ENCODE measurements at regions not wholly inside any gene's neighbourhood (a gene's known extent, or its start where the extent isn't known, plus 50 kb on each side); places are given as distances from the start of the nearest gene placed in this dataset.
"Not testable (repeated sequence)": the region's sequence is repeated elsewhere in the genome, so short reads cannot be mapped to it uniquely, and the experiment has no call there.

- Histone ChIP-seq H3K36me3 (ENCODE audit: control insufficient read depth in 1 of 2, insufficient read depth in 2 of 2, low read length in 2 of 2) (no peaks in the 10 kb centered on the region), H3K27me3 (ENCODE audit: control insufficient read depth in 1 of 2, insufficient read depth in 2 of 2, low read length in 2 of 2) (no peaks in the 10 kb centered on the region), H3K4me3 (ENCODE audit: low read depth in 1 of 2, low read length in 2 of 2) (no peak overlapping the region), H3K9me3 (ENCODE audit: control insufficient read depth in 1 of 2, low read length in 2 of 2) (no peaks in the 10 kb centered on the region), H3K27ac (ENCODE audit: low read depth, low read length) (no peak overlapping the region), H3K9ac (ENCODE audit: low read depth in 1 of 2, low read length in 2 of 2) (no peak overlapping the region), H3K4me1 (ENCODE audit: control insufficient read depth in 1 of 2, insufficient read depth in 2 of 2, low read length in 2 of 2) (no peaks in the 10 kb centered on the region)
Measured at GRCh38 chr3:177703788-177704187, 506.5 kb upstream of the TBL1XR1 start.

GRCh38 chr3:177705976-177706823 is 508.9 kb upstream of the TBL1XR1 start:
- H3K27me3 ChIP-seq (ENCODE audit: control insufficient read depth in 1 of 2, insufficient read depth in 2 of 2, low read length in 2 of 2) = no peaks in the 10 kb centered on the region
- no peaks in the 10 kb centered on the region for H3K36me3 ChIP-seq (ENCODE audit: control insufficient read depth in 1 of 2, insufficient read depth in 2 of 2, low read length in 2 of 2)
- H3K27ac ChIP-seq (ENCODE audit: low read depth, low read length) = no peak overlapping the region
- no peaks in the 10 kb centered on the region for H3K9me3 ChIP-seq (ENCODE audit: control insufficient read depth in 1 of 2, low read length in 2 of 2)
- H3K4me3 ChIP-seq (ENCODE audit: low read depth in 1 of 2, low read length in 2 of 2) = no peak overlapping the region
- no peaks in the 10 kb centered on the region for H3K4me1 ChIP-seq (ENCODE audit: control insufficient read depth in 1 of 2, insufficient read depth in 2 of 2, low read length in 2 of 2)
- H3K9ac ChIP-seq (ENCODE audit: low read depth in 1 of 2, low read length in 2 of 2) = no peak overlapping the region

- H3K9me3 ChIP-seq (ENCODE audit: control insufficient read depth in 1 of 2, low read length in 2 of 2); H3K36me3 ChIP-seq (ENCODE audit: control insufficient read depth in 1 of 2, insufficient read depth in 2 of 2, low read length in 2 of 2); H3K27me3 ChIP-seq (ENCODE audit: control insufficient read depth in 1 of 2, insufficient read depth in 2 of 2, low read length in 2 of 2); H3K9ac ChIP-seq (ENCODE audit: low read depth in 1 of 2, low read length in 2 of 2); H3K4me1 ChIP-seq (ENCODE audit: control insufficient read depth in 1 of 2, insufficient read depth in 2 of 2, low read length in 2 of 2); H3K27ac ChIP-seq (ENCODE audit: low read depth, low read length); H3K4me3 ChIP-seq (ENCODE audit: low read depth in 1 of 2, low read length in 2 of 2): not testable (repeated sequence)
Measured at GRCh38 chr3:177709470-177709869, 512.2 kb upstream of the TBL1XR1 start.

GRCh38 chr3:177710506-177710905 is 513.2 kb upstream of the TBL1XR1 start:
- Histone ChIP-seq H3K9me3 (ENCODE audit: control insufficient read depth in 1 of 2, low read length in 2 of 2) (no peaks in the 10 kb centered on the region), H3K4me3 (ENCODE audit: low read depth in 1 of 2, low read length in 2 of 2) (no peak overlapping the region), H3K9ac (ENCODE audit: low read depth in 1 of 2, low read length in 2 of 2) (no peak overlapping the region), H3K27ac (ENCODE audit: low read depth, low read length) (no peak overlapping the region), H3K36me3 (ENCODE audit: control insufficient read depth in 1 of 2, insufficient read depth in 2 of 2, low read length in 2 of 2) (no peaks in the 10 kb centered on the region), H3K4me1 (ENCODE audit: control insufficient read depth in 1 of 2, insufficient read depth in 2 of 2, low read length in 2 of 2) (no peaks in the 10 kb centered on the region), H3K27me3 (ENCODE audit: control insufficient read depth in 1 of 2, insufficient read depth in 2 of 2, low read length in 2 of 2) (no peaks in the 10 kb centered on the region)

GRCh38 chr3:177711637-177712036 is 514.4 kb upstream of the TBL1XR1 start:
- H3K27ac ChIP-seq (ENCODE audit: low read depth, low read length) = no peak overlapping the region
- no peak overlapping the region for H3K9ac ChIP-seq (ENCODE audit: low read depth in 1 of 2, low read length in 2 of 2)
- no peaks in the 10 kb centered on the region for H3K27me3 ChIP-seq (ENCODE audit: control insufficient read depth in 1 of 2, insufficient read depth in 2 of 2, low read length in 2 of 2)
- no peaks in the 10 kb centered on the region for H3K9me3 ChIP-seq (ENCODE audit: control insufficient read depth in 1 of 2, low read length in 2 of 2)
- H3K4me3 ChIP-seq (ENCODE audit: low read depth in 1 of 2, low read length in 2 of 2) = no peak overlapping the region
- H3K36me3 ChIP-seq (ENCODE audit: control insufficient read depth in 1 of 2, insufficient read depth in 2 of 2, low read length in 2 of 2) = no peaks in the 10 kb centered on the region
- H3K4me1 ChIP-seq (ENCODE audit: control insufficient read depth in 1 of 2, insufficient read depth in 2 of 2, low read length in 2 of 2) = no peaks in the 10 kb centered on the region

GRCh38 chr3:177713928-177714900 is 516.9 kb upstream of the TBL1XR1 start:
- Histone ChIP-seq H3K36me3 (ENCODE audit: control insufficient read depth in 1 of 2, insufficient read depth in 2 of 2, low read length in 2 of 2) (no peaks in the 10 kb centered on the region), H3K9me3 (ENCODE audit: control insufficient read depth in 1 of 2, low read length in 2 of 2) (no peaks in the 10 kb centered on the region), H3K4me1 (ENCODE audit: control insufficient read depth in 1 of 2, insufficient read depth in 2 of 2, low read length in 2 of 2) (no peaks in the 10 kb centered on the region), H3K9ac (ENCODE audit: low read depth in 1 of 2, low read length in 2 of 2) (no peak overlapping the region), H3K4me3 (ENCODE audit: low read depth in 1 of 2, low read length in 2 of 2) (no peak overlapping the region), H3K27me3 (ENCODE audit: control insufficient read depth in 1 of 2, insufficient read depth in 2 of 2, low read length in 2 of 2) (no peaks in the 10 kb centered on the region), H3K27ac (ENCODE audit: low read depth, low read length) (no peak overlapping the region)

GRCh38 chr3:177714945-177715344 is 517.7 kb upstream of the TBL1XR1 start:
- Histone ChIP-seq H3K4me1 (ENCODE audit: control insufficient read depth in 1 of 2, insufficient read depth in 2 of 2, low read length in 2 of 2) (no peaks in the 10 kb centered on the region), H3K27ac (ENCODE audit: low read depth, low read length) (no peak overlapping the region), H3K9ac (ENCODE audit: low read depth in 1 of 2, low read length in 2 of 2) (no peak overlapping the region), H3K9me3 (ENCODE audit: control insufficient read depth in 1 of 2, low read length in 2 of 2) (no peaks in the 10 kb centered on the region), H3K27me3 (ENCODE audit: control insufficient read depth in 1 of 2, insufficient read depth in 2 of 2, low read length in 2 of 2) (no peaks in the 10 kb centered on the region), H3K4me3 (ENCODE audit: low read depth in 1 of 2, low read length in 2 of 2) (no peak overlapping the region), H3K36me3 (ENCODE audit: control insufficient read depth in 1 of 2, insufficient read depth in 2 of 2, low read length in 2 of 2) (no peaks in the 10 kb centered on the region)

- Histone ChIP-seq H3K4me1 (ENCODE audit: control insufficient read depth in 1 of 2, insufficient read depth in 2 of 2, low read length in 2 of 2) (no peaks in the 10 kb centered on the region), H3K27me3 (ENCODE audit: control insufficient read depth in 1 of 2, insufficient read depth in 2 of 2, low read length in 2 of 2) (no peaks in the 10 kb centered on the region), H3K9me3 (ENCODE audit: control insufficient read depth in 1 of 2, low read length in 2 of 2) (no peaks in the 10 kb centered on the region), H3K27ac (ENCODE audit: low read depth, low read length) (no peak overlapping the region), H3K9ac (ENCODE audit: low read depth in 1 of 2, low read length in 2 of 2) (no peak overlapping the region), H3K36me3 (ENCODE audit: control insufficient read depth in 1 of 2, insufficient read depth in 2 of 2, low read length in 2 of 2) (no peaks in the 10 kb centered on the region), H3K4me3 (ENCODE audit: low read depth in 1 of 2, low read length in 2 of 2) (no peak overlapping the region)
Measured at GRCh38 chr3:177715980-177716379, 518.7 kb upstream of the TBL1XR1 start.

- H3K27me3 ChIP-seq (ENCODE audit: control insufficient read depth in 1 of 2, insufficient read depth in 2 of 2, low read length in 2 of 2); H3K9ac ChIP-seq (ENCODE audit: low read depth in 1 of 2, low read length in 2 of 2); H3K27ac ChIP-seq (ENCODE audit: low read depth, low read length); H3K9me3 ChIP-seq (ENCODE audit: control insufficient read depth in 1 of 2, low read length in 2 of 2); H3K4me3 ChIP-seq (ENCODE audit: low read depth in 1 of 2, low read length in 2 of 2); H3K36me3 ChIP-seq (ENCODE audit: control insufficient read depth in 1 of 2, insufficient read depth in 2 of 2, low read length in 2 of 2): not testable (repeated sequence)
- H3K4me1 ChIP-seq (ENCODE audit: control insufficient read depth in 1 of 2, insufficient read depth in 2 of 2, low read length in 2 of 2) = peaks cover 8 to 13% of the 10 kb centered on the region in 2 donors
Measured at GRCh38 chr3:177720927-177721326, 523.6 kb upstream of the TBL1XR1 start.

All from duodenal mucosa (tissue), 2 donors.